DND-41 (cell line): ENCODE measurements at regions not wholly inside any gene's neighbourhood (a gene's known extent, or its start where the extent isn't known, plus 50 kb on each side); places are given as distances from the start of the nearest gene placed in this dataset.

Experiments used
- CTCF ChIP-seq: IDR thresholded peaks from 2 replicates; pipeline ENCODE4 v1.5.1; 2012; ENCODE audit warnings: borderline replicate concordance, low read length, moderate library complexity, mild to moderate bottlenecking; ENCODE audit not compliant: poor library complexity, severe bottlenecking; ENCODE audit errors: extremely low read depth
- EZH2 ChIP-seq: IDR thresholded peaks from 3 replicates; pipeline ENCODE4 v1.6.1; 2012; ENCODE audit warnings: borderline replicate concordance, low read depth, mild to moderate bottlenecking, moderate library complexity, low read length, inconsistent platforms; ENCODE audit not compliant: severe bottlenecking

GRCh38 chr12:59041241-59042121 is 121.2 kb upstream of the LRIG3 start:
- TF ChIP-seq CTCF (no peak), EZH2 (no peak)
